GM21723 (cell line): ENCODE measurements at regions not wholly inside any gene's neighbourhood (a gene's known extent, or its start where the extent isn't known, plus 50 kb on each side); places are given as distances from the start of the nearest gene placed in this dataset.
"Not testable (repeated sequence)": the region's sequence is repeated elsewhere in the genome, so short reads cannot be mapped to it uniquely, and the experiment has no call there.

ENCODE experiments used
- ATAC-seq: cut with Tn5 transposase; IDR thresholded peaks from one replicate; pipeline ENCODE4 v1.9.1; 2021; ENCODE audit warnings: mild to moderate bottlenecking, moderate library complexity; ENCODE audit not compliant: unreplicated experiment

DNA sequence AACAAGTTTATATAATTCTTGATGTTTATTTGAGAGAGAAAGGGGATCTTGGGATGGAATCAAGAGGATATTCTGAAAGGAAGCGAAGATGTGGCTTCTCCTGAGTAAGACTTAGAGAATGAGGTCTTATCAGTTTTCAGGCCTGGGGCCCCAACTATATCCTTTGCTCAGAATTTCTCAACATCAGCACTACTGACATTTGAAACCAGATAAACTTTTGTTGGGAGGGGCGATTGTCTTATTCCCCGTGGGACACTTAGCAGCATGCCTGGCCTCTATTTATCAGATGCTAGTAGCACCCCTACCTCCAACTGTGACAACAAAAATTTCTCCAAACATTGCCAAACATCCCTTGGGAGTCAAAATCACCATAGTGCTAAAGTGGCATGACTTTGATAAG is 567.7 kb downstream of the MAT2B start:
- no peak for ATAC-seq

DNA sequence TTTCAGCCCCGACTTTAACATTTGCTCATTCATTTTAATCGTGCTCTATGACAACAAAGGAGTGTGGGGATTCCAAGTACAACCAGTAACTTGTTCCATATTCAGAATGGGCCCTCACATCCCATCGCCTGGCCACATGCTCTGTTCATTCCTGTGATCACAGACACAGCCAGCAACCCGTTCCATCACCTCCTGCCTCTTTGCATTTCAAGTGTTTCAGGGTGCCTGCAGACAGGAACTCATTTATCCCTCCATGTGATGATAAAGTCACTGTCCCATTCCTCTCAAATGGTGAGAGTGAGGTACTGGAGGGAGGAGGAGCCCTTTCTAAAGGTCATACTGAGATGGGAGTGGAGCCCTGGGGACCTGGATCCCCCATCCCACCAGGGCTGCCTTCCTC is 571.1 kb downstream of the MAT2B start:
- no peak for ATAC-seq

DNA sequence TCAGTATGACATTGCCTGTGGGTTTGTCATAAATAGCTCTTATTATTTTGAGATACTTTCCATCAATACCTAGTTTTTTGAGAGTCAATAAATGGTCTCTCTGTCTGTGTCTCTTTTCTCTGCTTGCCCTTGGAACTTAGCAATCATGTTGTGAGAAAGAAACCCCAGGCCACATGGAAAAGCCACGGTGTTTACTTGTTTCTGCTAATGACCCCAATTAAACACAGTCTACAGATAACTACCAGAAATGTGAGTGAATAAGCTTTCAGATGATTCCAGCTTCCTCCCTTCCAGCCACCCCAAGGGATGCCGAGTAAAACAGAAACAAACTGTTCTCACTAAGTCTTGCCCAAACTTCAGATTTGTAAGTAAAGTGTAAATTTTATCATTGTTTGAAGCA is 584.9 kb downstream of the MAT2B start:
- ATAC-seq: no peak

DNA sequence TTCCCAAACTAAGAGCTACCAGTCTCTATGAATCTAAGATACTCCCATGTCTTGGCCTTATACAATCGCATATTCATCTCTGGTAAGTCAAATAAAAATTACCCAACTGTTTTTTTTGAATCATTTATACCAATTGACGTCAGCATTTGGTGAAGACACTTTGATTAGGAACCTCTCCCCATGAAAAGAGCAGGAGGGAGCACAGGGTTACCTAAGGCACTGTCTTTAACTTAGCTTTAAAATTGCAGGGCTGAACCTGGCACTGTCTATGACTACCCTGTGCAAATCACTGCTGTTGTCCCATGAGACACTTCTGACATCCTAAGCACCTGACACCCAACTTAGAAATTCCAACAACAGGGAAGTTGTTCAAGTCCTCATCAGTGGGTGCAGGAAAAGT is 586.4 kb downstream of the MAT2B start:
- no peak for ATAC-seq

DNA sequence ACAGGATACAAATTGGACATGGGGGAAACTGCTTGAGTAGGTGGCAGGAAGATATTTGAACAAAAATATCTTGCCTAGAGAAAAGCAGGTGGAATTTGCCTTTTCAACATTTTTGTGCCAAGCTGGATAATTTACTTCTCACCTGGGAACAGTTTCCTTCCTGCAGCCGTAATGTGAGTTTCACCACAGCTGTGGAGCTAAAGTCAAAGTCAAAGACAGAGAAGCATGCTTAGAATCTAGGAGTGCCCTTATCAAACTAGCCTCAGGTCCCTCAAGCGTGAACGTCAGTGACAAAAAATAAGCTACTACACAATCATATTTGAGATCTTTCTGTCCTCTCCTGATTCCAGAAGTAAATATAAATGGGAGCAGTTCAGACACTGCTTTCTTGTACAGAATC is 588.9 kb downstream of the MAT2B start:
- no peak for ATAC-seq

DNA sequence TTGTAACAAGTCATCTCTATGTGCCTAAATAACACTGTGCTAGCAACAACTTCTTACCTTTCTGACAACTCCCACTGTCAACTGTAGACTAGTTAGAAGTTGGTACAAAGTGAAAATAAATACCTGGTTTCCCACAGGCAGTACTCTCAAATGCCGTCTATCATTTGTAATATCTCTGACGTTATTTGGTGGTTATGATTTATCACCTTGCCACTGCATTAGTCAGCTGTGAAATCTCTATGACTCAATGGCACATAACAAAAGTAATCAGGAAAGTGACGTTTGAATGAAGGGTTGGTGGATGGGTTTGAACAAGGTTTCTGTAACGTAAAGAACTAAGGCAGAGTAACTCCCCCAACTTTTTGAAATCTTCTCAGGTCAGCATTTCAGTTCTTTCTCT is 592.3 kb downstream of the MAT2B start:
- ATAC-seq: no peak

DNA sequence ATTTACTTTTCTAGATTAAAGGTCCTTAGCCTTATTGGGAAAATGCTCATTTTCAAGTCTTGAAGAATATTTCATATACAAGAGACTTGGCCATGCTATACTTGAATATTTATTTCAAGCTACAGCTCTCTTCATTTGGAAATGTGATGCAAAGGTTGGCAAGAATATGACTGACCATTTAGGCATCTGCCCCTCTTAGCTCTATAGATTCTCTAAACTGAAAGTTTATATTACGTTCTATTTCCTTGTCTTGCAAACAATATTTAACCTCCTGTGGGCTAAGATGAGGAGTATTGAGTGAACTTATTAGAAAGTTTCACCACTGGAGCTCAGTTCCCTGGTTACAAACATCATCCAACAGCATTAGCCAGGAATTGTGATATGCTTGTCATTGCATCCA is 593.1 kb downstream of the MAT2B start:
- no peak for ATAC-seq

DNA sequence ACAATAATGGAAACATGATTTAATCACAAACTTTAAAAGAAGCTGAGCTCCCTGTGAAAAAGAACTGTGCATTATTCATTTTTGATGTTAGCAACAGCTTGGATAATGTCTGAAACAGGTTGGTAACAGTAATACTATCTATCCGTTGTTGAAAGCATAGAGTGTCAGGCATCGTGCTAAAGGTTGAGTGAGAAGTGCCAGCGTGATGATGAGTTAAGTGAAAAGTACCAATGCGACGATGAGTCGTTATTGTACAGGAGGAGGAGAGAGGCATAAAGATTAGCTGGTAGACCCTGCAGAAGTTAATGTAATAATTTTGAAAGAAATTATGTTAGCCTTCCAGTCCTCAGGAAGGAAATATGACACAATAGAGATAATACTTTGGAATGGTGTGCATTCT is 593.6 kb downstream of the MAT2B start:
- ATAC-seq: no peak

DNA sequence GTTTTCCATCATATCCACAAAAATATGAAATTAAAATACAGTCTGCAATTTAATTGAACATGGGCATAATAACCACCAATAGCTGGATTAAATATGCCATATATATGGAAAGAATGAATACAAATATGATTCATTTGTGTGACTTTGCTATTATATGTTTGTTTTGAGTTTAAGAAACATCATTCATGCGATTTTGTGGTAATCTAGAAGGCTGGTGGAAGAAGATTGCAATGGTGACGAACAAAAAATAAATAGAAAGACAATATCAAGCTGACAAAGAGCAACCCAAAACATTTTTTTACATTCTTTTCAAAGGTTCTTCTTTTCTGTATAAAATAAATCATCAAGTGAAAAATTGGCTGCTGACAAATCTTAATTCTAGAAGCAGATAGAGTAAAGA is 610.0 kb downstream of the MAT2B start:
- no peak for ATAC-seq

DNA sequence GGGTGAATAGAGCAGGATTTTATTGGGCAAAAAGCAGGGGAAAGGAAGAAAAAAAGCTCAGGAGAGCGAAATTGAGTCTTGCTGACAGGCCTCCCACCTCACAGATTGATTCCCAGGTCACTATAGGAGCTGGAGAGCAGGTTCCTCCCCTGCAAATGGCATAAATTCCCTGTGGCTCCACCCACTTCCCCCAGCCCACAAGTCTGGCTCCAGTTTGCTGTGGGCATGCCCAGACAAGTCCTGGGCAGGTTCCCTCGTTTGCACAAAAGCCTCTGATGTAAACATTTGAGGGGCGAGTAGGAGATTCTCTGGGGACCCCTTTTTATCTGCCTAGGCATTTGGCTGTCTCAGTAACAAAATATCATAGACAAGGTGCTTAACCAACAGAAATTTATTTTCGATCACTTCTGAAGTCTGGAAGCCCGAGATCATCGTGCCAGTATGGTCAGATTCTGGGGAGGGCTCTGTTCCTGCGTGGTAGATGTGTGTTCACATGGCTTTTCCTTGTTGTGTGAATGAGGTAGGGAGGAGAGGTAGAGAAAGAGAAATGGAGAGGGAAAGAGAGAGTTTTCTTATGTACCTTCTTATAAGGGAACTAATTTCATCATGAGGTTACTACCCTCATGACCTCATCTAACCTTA is 614.5 kb downstream of the MAT2B start:
- peak; percentile 73 for ATAC-seq

DNA sequence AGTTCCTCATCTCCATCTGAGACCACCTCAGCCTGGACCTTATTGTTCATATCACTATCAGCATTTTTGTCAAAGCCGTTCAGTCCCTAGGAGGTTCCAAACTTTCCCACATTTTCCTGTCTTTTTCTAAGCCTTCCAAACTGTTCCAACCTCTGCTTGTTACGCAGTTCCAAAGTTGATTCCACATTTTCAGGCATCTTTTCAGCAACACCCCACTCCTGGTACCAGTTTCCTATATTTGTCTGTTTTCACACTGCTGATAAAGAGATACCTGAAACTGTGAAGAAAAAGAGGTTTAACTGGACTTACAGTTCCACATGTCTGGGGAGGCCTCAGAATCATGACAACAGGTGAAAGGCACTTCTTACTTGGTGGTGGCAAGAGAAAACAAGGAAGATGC is 622.1 kb downstream of the MAT2B start:
- no peak for ATAC-seq

DNA sequence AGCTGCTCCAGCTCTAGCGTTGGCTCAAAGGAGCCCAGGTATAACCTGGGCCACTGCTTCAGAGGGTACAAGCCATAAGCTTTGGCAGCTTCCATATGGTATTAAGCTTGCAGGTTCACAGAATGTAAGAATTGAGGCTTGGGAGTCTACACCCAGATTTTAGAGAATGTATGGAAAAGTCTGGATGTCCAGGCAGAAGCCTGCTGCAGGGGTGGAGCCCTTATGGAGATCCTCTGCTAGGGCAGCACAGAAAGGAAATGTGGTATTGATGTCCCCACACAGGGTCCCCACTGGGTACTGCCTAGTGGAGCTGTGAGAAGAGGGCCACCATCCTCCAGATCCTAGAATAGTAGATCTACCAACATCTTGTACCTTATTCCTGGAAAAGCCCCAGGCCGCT is 626.9 kb downstream of the MAT2B start:
- no peak for ATAC-seq

DNA sequence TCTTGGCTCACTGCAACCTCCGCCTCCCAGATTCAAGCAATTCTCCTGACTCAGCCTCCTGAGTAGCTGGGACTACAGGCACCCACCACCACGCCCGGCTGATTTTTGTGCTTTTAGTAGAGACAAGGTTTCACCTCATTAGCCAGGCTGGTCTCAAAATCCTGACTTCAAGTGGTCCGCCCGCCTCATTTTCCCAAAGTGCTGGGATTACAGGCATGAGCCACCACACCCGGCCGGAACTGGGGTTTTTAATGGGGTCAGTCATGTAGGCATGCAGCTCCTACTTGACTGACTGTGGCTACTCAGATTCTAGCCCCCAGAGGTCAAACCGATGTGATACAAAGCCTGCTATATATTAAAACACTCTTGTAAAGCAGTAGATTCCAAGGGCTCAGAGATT is 631.7 kb downstream of the MAT2B start:
- ATAC-seq: no peak

DNA sequence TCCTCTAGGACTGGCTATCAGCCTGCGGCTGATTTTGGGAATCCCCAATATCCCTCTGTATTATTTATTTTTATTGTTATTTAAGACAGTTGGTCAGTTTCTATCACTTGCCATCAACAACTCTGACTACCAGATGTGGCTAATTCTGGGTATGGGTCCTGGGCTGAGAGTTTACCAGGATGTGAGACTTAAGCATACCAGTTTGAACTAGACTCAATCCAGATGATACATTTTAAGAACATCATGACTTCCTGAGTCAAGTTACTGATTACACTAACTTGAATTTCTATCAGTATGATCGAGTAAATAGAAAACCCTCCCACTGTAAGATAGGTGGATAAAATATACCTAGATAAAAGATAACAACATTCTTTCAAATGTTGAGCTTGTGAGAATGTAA is 634.0 kb downstream of the MAT2B start:
- ATAC-seq: no peak

DNA sequence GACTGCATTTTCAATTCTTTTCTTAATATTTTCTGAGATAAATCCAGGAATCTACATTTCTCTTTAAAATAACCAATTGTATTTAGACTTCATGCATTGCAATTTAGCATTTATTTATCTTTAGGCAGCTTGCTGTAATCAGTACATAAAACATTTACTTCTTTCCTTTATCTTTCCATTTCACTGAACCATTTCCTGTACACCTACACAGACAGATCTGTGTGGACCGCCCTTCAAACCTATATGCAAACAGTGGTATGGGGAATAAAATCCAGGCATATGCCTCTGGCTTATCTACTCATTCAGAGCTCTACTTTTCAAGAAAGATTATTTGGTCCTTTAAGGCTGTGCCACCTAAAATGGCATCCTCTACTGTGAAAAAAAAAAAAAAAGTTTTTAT is 640.0 kb downstream of the MAT2B start:
- no peak for ATAC-seq

DNA sequence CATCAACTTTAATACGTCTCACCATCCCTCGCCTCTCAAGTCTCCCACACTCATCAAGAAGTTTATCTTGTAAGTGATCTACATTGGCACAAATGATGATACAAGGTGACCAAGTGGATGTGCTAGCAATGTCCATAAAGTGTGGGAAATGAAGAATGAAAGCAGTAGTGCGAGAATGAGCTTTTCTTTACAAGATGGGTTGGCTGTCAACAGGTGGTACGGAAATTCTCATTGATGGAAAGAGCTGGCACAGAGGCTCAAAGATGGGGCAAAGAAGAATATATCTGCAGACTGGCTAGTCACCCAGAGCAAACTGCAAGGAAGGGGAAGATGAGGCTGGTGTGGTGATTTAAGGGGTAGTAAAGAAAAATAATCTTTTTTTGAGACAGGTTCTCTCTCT is 640.8 kb downstream of the MAT2B start:
- ATAC-seq: no peak

DNA sequence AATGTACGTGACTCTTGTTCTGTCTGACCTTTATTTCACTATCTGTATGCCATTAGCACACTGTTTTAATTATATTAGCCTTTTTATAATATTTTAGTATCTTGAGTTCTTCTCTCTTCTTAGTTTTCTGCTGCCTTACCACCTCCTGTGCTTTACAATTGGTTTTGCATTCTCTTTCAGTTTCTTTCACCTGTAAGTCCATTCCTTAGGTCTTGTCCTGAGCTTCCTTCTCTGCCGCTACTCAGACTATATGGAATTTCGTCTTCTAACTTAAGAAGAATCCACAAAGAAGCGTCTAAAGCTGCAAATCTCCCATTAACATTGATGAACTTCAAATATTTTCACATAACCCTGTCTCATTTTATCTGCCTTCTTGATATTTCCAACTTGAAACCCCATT is 642.9 kb downstream of the MAT2B start:
- ATAC-seq: no peak

DNA sequence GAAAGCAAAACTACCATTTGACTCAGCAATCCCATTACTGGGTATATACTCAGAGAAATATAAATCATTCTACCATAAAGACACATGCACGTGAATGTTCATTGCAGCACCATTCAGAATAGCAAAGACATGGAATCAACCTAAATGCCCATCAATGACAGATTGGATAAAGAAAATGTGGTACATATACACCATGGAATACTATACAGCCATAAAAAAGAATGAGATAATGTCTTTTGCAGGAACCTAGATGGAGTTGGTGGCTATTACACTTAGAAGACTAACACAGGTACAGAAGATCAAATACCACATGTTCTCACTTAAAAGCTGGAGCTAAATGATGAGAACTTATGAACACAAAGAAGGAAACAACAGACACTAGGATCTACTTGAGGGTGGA is 647.1 kb downstream of the MAT2B start:
- ATAC-seq: not testable (repeated sequence)

DNA sequence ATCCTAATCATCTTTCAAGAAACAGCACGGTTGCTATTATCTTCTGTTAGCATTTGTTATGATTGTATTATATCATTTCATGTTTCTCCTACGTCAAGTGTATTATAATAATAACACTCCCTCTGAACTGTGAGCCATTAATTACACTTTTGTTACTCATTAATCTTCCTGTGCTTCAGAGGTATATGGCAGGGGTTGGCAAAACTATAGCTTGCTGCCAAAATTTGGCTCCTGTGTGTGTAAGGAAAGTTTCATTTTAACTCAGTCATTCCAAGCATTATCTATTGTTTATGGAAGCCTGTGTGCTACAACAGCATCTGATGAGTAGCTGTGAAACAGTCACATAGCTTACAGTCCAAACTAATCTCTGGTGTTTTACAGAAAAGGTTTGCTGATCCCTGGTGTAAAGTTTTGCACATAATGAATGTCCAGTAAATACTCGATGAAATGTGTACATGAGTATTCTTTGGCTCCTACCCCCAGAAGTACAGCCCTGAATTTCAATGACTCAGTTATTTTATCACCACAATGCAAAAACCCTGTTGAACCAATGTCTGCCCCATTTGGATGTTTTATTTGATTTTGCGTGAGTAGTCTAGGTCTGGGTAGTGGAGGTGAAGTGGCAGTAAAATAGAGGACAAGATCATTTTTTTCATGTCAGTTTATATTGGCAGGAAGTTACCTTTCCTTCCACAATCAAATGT is 648.2 kb downstream of the MAT2B start:
- no peak for ATAC-seq

DNA sequence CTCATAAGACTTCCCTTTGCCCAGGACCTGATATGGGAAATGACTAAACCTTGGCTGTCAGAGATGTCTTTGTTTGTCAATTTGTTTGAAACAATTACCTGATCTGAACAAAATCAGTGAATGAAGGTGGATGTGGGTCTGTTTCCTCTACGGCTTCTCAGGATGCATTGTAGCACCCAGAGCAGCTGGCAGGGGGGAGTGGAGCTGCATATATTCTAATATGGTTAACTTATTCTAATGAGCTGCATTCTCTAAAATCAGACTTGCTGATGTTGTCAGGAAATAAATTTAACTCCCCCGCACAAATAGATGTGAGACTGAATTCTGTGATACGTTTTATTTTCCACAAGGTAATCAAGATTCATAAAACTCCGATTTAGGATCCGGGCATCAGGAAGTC is 665.4 kb downstream of the MAT2B start:
- ATAC-seq: no peak

DNA sequence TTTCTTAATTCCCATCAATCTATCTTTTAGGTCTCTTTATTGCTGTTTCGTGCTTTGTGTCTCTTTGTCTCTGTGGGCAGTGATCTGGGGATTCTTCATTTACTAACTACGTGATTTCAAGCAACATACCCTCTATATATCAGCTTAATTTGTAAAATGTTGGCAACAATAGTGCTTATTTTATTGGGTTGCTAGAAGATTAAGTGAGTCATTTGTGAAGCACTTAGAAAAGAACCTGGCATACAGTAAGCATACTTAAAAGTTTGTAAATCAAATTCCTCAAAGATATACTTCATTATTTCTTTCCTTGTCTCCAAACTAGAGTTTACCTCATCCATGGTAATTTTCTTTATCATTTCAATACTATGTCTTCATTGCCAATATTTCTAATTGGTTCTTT is 669.7 kb downstream of the MAT2B start:
- no peak for ATAC-seq

DNA sequence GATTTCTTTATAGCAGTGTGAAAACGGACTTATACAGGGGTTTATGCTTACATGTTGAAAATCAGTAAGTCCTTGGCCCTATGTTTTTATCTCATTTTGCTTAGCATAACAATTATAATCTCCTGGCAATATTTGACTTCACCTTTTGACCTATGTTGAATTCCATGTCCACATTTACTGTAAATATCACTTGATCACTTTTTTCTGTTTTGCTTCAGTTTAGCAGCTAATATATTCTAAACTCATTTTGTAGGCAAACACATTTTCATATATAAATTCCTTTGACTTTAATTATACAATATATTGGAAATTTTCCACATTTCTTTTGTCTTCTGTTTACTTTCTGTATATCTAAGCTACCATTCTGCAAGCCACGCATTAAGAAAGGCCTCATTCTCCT is 674.0 kb downstream of the MAT2B start:
- no peak for ATAC-seq

DNA sequence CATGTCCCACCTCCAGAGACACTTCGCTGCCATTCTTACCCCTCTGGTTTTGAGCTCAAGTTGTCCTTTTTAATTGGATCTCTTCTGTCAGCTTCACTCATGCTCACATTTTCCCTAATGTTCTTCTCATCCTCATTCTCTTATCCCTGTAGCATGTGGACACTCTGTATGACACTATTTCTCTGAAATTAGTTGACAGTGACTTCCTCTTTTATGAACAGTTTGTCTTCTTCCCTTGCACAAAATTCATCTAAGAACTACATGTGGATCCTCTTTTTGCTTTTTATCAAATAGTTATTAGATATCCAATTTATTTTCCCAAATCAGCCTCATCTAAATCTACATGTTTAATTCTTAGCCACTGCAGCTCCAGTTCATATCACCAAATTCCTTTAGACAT is 676.2 kb downstream of the MAT2B start:
- ATAC-seq: no peak
